ENCODE measurements at regions not wholly inside any gene's neighbourhood (a gene's known extent, or its start where the extent isn't known, plus 50 kb on each side); places are given as distances from the start of the nearest gene placed in this dataset.

GRCh38 chr1:73644198-73644597, 553.8 kb downstream of the LRRIQ3 start:
- TF ChIP-seq CTCF (IDR thresholded peaks at IDR 0.05; ENCODE audit: poor library complexity, severe bottlenecking) (no peak), EZH2 (IDR thresholded peaks at IDR 0.05; ENCODE audit: borderline replicate concordance, insufficient read depth, low read length, poor library complexity, severe bottlenecking) (no peak), TAF1 (IDR thresholded peaks at IDR 0.05; ENCODE audit: low read depth) (no peak)
